GM18907 (cell line): ENCODE measurements at regions not wholly inside any gene's neighbourhood (a gene's known extent, or its start where the extent isn't known, plus 50 kb on each side); places are given as distances from the start of the nearest gene placed in this dataset.
"Not testable (repeated sequence)": the region's sequence is repeated elsewhere in the genome, so short reads cannot be mapped to it uniquely, and the experiment has no call there.

ENCODE experiments used
- ATAC-seq: cut with Tn5 transposase; IDR thresholded peaks from one replicate; pipeline ENCODE4 v1.9.1; 2021; ENCODE audit warnings: mild to moderate bottlenecking, moderate library complexity; ENCODE audit not compliant: unreplicated experiment

GRCh38 chr1:60619581-60619980 lies 462.8 kb upstream of the NFIA start:
- ATAC-seq = no peak

- no peak for ATAC-seq
These were observed 466.7 kb upstream of the NFIA start for GRCh38 chr1:60615666-60616065.

GRCh38 chr1:60612790-60613189 lies 469.6 kb upstream of the NFIA start:
- ATAC-seq = no peak

GRCh38 chr1:60606921-60607320 lies 475.4 kb upstream of the NFIA start:
- not testable (repeated sequence) for ATAC-seq

- no peak for ATAC-seq
These were observed 481.8 kb upstream of the NFIA start for GRCh38 chr1:60600532-60600931.

DNA sequence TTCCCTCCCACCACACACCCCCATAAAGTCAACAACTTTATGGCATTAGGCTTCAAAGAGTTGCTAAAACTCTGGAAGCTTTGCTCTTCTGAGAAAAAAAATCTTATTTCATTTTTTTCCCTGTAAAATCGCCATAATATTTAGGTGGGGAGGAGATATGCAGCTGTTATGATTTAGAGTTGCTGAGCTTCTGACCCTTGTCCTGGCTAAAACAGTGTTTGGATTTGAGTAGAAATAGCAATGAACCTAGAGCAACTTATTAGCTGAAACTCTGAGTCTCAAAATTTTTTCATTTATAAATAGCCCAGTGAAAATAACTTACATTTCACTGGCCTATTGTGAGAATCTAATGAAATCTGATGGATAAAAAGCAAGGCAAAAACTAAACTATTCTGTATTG lies 482.8 kb upstream of the NFIA start:
- ATAC-seq = no peak

- no peak for ATAC-seq
These were observed 484.1 kb upstream of the NFIA start for GRCh38 chr1:60598041-60598910.

DNA sequence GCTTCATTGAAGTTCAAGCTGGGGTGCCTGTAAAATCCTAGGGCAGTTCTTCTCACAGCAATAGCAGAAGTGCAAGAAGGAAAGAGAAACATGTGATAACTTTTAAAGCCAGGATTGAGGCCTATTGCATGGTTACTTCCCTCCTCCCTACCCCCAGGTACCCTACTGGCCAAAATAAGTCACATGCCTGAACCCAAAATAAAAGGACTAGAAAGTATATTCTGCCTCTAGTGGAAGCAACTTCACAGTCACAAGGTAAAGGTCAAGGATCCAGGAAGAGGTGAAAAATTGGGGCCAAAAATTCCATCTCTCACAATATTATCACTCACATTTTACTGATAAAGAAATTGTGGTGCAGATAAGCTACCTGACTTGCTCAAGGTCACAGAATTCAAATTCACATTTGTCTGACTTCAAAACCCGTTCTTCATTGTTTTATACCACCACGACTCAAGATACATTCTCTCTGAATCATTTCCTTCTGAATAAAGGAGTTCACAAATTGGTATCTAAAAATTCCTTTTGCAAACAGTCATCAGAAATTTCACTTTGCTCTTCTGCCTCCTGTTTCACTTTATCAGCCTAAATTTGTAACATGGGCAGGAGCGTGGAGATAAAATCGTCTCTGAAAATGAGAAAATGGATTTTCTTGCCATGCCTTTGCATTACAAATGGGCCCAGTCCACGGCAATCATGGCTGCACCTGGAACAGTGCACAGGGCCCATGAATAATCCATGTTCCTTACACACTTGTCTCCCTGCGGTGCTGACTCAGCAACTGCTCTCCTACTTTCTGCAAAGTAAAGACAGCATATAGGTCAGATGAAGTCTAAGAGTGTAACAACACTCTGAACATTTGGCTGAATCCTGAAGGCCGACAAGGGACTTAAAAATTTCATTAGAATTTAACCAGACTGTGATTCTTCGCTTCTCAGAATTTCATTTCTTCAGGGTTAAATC lies 485.3 kb upstream of the NFIA start:
- no peak for ATAC-seq

DNA sequence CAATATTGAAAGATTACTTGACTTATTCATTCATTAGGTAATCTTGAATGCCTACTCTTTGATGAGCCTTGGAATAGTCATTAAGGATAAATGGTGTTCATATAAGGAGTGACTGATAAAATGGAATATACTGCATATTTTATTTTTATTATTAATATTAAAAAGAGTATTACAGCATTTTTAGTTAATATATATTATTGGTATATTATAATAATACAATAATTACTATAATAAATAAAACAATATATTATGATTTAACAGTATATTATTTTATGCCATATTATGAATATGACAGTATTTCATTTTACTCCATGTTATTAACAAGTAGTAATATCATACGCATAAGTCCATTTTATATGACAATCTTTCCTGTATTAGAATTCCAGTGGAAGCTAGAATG lies 490.8 kb upstream of the NFIA start:
- no peak for ATAC-seq

DNA sequence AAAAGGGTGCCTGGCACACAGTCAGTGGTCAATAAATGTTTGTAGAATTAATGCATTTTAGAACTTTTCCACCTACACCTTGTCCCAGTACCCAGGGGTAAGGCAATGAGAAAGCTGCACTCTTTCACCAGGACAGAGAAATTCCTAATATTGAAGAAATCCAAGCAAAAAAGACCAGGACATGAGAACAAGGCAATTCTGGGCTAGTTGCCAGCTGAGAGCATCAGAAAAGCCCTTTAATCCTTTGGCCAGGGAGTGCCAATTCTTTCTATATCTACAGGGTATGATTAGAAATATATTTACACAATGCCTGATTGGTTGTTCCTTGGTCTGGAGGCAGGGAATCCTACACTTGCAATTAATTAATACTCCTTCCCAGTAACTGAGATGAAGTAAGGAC lies 492.4 kb upstream of the NFIA start:
- ATAC-seq = no peak

DNA sequence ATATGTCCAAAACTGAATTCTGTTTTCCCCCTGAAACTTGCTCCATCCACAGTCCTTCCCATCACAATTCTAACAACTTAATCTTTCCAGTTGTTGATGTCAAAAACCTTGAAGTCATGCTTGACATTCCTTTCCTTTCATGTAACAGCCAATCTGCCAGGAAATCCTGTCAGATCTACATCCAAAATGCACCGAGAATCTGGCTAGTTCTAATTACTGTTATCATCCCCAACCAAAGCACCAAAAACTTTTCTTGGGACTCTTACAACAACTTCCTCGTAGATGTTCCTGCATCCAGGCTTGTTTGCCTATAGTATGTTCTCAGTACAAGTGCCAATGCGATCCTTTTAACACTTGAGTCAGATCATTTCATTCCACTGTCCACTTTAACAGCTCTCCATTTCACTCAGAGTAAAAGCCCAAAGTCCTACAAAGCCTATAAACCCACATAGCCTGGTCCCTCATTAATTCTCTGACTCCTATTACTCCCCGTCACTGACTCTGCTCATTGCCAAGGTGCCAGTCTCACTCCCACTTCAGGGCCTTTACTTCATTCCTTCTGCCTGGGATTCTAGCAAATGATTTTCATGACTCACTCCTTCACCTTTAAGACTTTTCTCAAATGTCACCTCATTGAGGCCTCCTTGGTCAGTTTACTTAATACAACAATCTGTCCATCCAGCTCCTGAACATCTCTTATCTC lies 493.2 kb upstream of the NFIA start:
- ATAC-seq = no peak

GRCh38 chr1:60584371-60584770 lies 498.0 kb upstream of the NFIA start:
- no peak for ATAC-seq

- ATAC-seq = no peak
These were observed 498.7 kb upstream of the NFIA start for GRCh38 chr1:60583696-60584095.

DNA sequence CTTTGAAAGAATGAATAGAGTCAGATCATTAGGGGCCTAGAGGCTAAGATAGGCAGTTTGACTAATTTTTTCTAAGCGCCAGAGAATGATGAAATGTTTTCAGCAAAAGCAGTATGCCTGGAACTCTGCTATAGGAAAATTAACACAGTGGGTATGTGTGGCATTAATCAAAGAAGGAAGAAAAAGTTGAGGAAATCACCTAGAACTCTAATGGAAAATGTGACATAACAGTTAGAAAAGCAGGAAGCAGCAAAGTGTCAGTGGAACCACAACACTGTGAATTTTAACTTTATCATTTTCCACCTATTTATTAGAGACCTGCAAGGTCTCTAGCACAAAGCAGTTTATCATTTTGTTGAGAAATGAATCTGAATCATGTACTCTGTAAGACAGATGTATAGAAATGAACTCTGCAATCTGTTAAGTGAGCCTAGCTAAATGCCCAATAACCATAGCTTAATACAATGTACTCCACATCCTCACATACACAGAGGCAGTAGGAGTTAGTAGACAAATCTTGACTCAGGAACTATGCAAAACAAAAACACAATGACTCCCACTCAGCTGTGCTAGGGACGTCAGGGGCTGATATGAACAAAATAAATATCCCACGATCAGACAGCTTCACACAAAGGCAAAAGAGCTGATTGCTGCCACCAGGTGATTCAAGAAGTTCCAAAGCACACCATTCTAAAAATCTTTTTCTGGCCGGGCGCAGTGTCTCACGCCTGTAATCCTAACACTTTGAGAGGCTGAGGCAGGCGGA lies 500.7 kb upstream of the NFIA start:
- no peak for ATAC-seq

DNA sequence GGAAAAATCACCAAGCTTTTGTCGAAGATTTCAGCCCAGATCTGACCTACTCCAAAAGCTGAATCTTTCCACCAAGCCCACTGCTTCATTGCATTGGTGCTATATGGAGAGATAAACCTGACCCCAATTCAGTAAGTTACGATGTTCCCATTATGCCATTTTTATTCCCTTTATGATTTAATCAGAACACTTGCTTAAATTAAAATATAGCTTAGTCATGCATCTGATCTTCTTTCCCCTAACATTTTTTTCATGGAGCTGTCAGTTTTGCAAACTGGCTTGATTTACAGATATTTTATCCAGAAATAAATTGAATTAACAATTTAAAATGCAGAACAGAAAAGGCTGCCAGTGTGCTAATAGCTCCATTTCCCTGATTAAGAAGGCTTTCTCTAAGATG lies 503.5 kb upstream of the C1orf87 start:
- ATAC-seq = no peak

- ATAC-seq = no peak
These were observed 501.9 kb upstream of the C1orf87 start for GRCh38 chr1:60575326-60575977.

DNA sequence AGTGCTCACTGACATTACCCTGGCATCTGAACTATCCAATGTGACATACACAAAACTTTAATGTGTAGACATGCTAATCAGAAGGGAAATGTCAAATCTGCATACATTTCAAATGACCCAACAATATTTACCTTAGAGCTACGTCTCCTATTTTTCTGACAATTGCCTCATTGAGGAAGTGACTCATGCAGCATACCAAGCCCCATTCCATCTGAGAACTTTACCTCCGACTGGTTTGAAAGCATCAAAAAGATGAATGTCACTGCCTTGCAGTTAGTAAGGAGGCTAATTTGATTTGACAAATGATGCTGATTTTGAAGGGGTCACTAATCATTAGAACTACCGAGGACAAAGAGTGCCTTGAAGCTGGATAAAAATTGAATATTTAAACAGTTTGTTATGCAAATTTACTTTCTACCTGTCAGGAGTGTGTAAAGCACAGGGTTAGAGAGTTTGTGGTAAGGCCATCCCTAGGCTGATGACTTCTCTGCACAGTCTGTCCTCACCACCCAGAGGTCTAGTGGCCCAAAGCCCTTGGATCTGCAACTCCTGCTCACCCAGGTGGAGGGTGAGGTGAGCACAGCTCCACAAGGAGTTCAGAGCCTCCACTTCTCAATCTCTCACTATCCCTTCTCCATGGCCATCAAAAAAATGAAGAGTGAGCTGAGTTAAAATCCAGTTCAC lies 500.3 kb upstream of the C1orf87 start:
- ATAC-seq = no peak

- ATAC-seq = no peak
These were observed 499.6 kb upstream of the C1orf87 start for GRCh38 chr1:60573121-60573520.

- no peak for ATAC-seq
These were observed 498.8 kb upstream of the C1orf87 start for GRCh38 chr1:60572378-60572777.
